HG03520 (cell line): ENCODE measurements at regions not wholly inside any gene's neighbourhood (a gene's known extent, or its start where the extent isn't known, plus 50 kb on each side); places are given as distances from the start of the nearest gene placed in this dataset.
A peak's percentile ranks its signal among the peaks of the same experiment; 100 is the strongest.
"Not testable (repeated sequence)": the region's sequence is repeated elsewhere in the genome, so short reads cannot be mapped to it uniquely, and the experiment has no call there.

Experiments used
- ATAC-seq: cut with Tn5 transposase; IDR thresholded peaks from one replicate; pipeline ENCODE4 v1.9.1; 2021; ENCODE audit warnings: mild to moderate bottlenecking, moderate library complexity; ENCODE audit not compliant: unreplicated experiment

GRCh38 chr16:48790151-48790550 lies 180.2 kb upstream of the N4BP1 start:
- ATAC-seq: no peak

GRCh38 chr16:48788475-48788874 lies 178.5 kb upstream of the N4BP1 start:
- ATAC-seq: no peak

- no peak for ATAC-seq
These were observed 135.6 kb upstream of the N4BP1 start for GRCh38 chr16:48745541-48745940.

- ATAC-seq: no peak
These were observed 131.0 kb upstream of the N4BP1 start for GRCh38 chr16:48740964-48741363.

- ATAC-seq: no peak
These were observed 124.2 kb upstream of the N4BP1 start for GRCh38 chr16:48734220-48734619.

GRCh38 chr16:48704710-48705109 lies 94.7 kb upstream of the N4BP1 start:
- ATAC-seq: no peak

GRCh38 chr16:48687421-48688038 lies 77.5 kb upstream of the N4BP1 start:
- ATAC-seq: peak; percentile 73

- no peak for ATAC-seq
These were observed 74.2 kb upstream of the N4BP1 start for GRCh38 chr16:48684148-48684547.

- no peak for ATAC-seq
These were observed 73.0 kb upstream of the N4BP1 start for GRCh38 chr16:48682971-48683370.

- ATAC-seq: no peak
These were observed 71.5 kb upstream of the N4BP1 start for GRCh38 chr16:48681520-48681919.

- ATAC-seq: no peak
These were observed 70.9 kb upstream of the N4BP1 start for GRCh38 chr16:48680881-48681280.

- ATAC-seq: no peak
These were observed 66.9 kb upstream of the N4BP1 start for GRCh38 chr16:48676836-48677235.

GRCh38 chr16:48668184-48668583 lies 58.2 kb upstream of the N4BP1 start:
- not testable (repeated sequence) for ATAC-seq

GRCh38 chr16:48659940-48660339 lies 50.0 kb upstream of the N4BP1 start:
- ATAC-seq: no peak
